ENCODE measurements at regions not wholly inside any gene's neighbourhood (a gene's known extent, or its start where the extent isn't known, plus 50 kb on each side); places are given as distances from the start of the nearest gene placed in this dataset.

DNA sequence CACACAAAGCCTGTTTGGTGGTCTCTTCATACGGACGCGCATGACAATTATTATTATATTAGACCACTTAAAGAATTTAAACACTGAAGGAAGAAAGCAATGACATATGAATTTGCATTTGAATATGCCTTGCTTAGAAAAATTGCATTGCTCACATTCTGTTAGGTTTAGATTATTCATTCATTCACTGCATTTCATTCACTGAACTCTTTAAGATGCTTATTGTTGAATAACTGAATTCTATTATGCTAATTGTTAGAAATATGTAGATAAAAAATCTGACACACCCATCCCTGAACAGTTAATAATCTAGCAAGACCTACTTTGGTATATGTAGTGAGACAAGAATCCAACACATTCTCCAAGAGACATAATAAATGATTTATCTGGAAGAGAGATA, 94.4 kb upstream of the PEX5L start:
- Histone ChIP-seq H3K4me3 (ENCODE audit: low read depth, low read length) (no peak overlapping the region), H3K9ac (no peak overlapping the region), H3K27ac (no peak overlapping the region)

GRCh38 chr3:180135101-180135500, 98.4 kb upstream of the PEX5L start:
- Histone ChIP-seq H3K4me2 (ENCODE audit: low read length) (no peak overlapping the region), H3K4me1 (no peaks in the 10 kb centered on the region), H3K79me2 (no peaks in the 10 kb centered on the region), H3K9ac (no peak overlapping the region), H3K4me3 (ENCODE audit: low read depth, low read length) (no peak overlapping the region), H3K27me3 (ENCODE audit: control insufficient read depth, insufficient read depth, low read length) (no peaks in the 10 kb centered on the region), H3K27ac (no peak overlapping the region), H3K9me3 (ENCODE audit: control insufficient read depth, low read length) (no peaks in the 10 kb centered on the region), H2AFZ (no peak overlapping the region), H3K36me3 (ENCODE audit: control insufficient read depth, insufficient read depth, low read length) (no peaks in the 10 kb centered on the region)
- TF ChIP-seq CTCF (IDR thresholded peaks at IDR 0.05): no peak

More for the DNA sequence above, 94.4 kb upstream of the PEX5L start:
- TF ChIP-seq CTCF (IDR thresholded peaks at IDR 0.05): no peak
- no peaks in the 10 kb centered on the region for H3K27me3 ChIP-seq (ENCODE audit: control insufficient read depth, insufficient read depth, low read length)
- no peaks in the 10 kb centered on the region for H3K79me2 ChIP-seq
- no peak overlapping the region for H2AFZ ChIP-seq
- H3K9me3 ChIP-seq (ENCODE audit: control insufficient read depth, low read length): no peaks in the 10 kb centered on the region
- H3K4me1 ChIP-seq: no peaks in the 10 kb centered on the region
- H3K4me2 ChIP-seq (ENCODE audit: low read length): no peak overlapping the region
- H3K36me3 ChIP-seq (ENCODE audit: control insufficient read depth, insufficient read depth, low read length): no peaks in the 10 kb centered on the region

GRCh38 chr3:180138871-180139270, 102.1 kb upstream of the PEX5L start:
- Histone ChIP-seq H3K9ac (no peak overlapping the region), H3K4me2 (ENCODE audit: low read length) (no peak overlapping the region), H3K4me1 (no peaks in the 10 kb centered on the region), H3K36me3 (ENCODE audit: control insufficient read depth, insufficient read depth, low read length) (no peaks in the 10 kb centered on the region), H3K27ac (no peak overlapping the region), H3K27me3 (ENCODE audit: control insufficient read depth, insufficient read depth, low read length) (no peaks in the 10 kb centered on the region), H3K9me3 (ENCODE audit: control insufficient read depth, low read length) (no peaks in the 10 kb centered on the region), H3K79me2 (no peaks in the 10 kb centered on the region), H3K4me3 (ENCODE audit: low read depth, low read length) (no peak overlapping the region), H2AFZ (no peak overlapping the region)
- no peak for TF ChIP-seq CTCF (IDR thresholded peaks at IDR 0.05)

- H3K4me1 ChIP-seq: no peaks in the 10 kb centered on the region
- H2AFZ ChIP-seq: no peak overlapping the region
- no peak overlapping the region for H3K4me2 ChIP-seq (ENCODE audit: low read length)
- H3K9me3 ChIP-seq (ENCODE audit: control insufficient read depth, low read length): no peaks in the 10 kb centered on the region
- no peak overlapping the region for H3K9ac ChIP-seq
- H3K4me3 ChIP-seq (ENCODE audit: low read depth, low read length): no peak overlapping the region
- H3K27me3 ChIP-seq (ENCODE audit: control insufficient read depth, insufficient read depth, low read length): no peaks in the 10 kb centered on the region
- H3K36me3 ChIP-seq (ENCODE audit: control insufficient read depth, insufficient read depth, low read length): no peaks in the 10 kb centered on the region
- TF ChIP-seq CTCF (IDR thresholded peaks at IDR 0.05): no peak
- no peak overlapping the region for H3K27ac ChIP-seq
- no peaks in the 10 kb centered on the region for H3K79me2 ChIP-seq
Measured at GRCh38 chr3:180142041-180142440, 105.3 kb upstream of the PEX5L start.

DNA sequence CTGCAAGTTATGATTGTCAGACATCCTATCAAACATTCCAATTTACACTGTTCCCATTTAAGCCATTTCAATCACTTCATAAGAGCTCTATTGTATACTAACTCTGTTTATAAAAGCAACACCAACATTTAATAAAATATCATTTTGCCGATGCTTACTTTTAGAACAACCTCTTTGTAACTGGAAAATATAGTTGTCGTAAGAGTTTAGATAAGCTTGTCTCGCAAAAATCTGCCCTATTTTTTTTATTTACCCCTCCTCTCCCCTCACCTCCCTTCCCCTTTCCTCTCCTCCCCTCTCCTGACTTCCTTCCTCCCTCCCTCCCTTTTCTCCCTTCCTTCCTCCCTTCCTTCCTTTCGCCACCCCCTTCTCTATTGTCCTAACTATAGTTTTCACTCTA, 105.7 kb upstream of the PEX5L start:
- H3K9ac ChIP-seq: no peak overlapping the region
- H3K4me2 ChIP-seq (ENCODE audit: low read length): no peak overlapping the region
- no peaks in the 10 kb centered on the region for H3K79me2 ChIP-seq
- H3K9me3 ChIP-seq (ENCODE audit: control insufficient read depth, low read length): no peaks in the 10 kb centered on the region
- TF ChIP-seq CTCF (IDR thresholded peaks at IDR 0.05): no peak
- H2AFZ ChIP-seq: no peak overlapping the region
- H3K4me1 ChIP-seq: no peaks in the 10 kb centered on the region
- H3K27ac ChIP-seq: no peak overlapping the region
- H3K36me3 ChIP-seq (ENCODE audit: control insufficient read depth, insufficient read depth, low read length): no peaks in the 10 kb centered on the region
- no peaks in the 10 kb centered on the region for H3K27me3 ChIP-seq (ENCODE audit: control insufficient read depth, insufficient read depth, low read length)
- H3K4me3 ChIP-seq (ENCODE audit: low read depth, low read length): no peak overlapping the region

Measured in parathyroid adenoma (tissue), 2 donors.